DOHH2 (cell line): ENCODE measurements at regions not wholly inside any gene's neighbourhood (a gene's known extent, or its start where the extent isn't known, plus 50 kb on each side); places are given as distances from the start of the nearest gene placed in this dataset.

Experiments used
- H3F3A ChIP-seq: fragments of 200-600 bp; sonication (generic), shearing (Covaris generic); 2 replicates; pipeline ENCODE4 v1.6.0; 2016; ENCODE audit warnings: antibody characterized with exemption, mild to moderate bottlenecking; ENCODE audit not compliant: control insufficient read depth, insufficient read depth
- H3K27ac ChIP-seq: fragments of 200-600 bp; sonication (generic); 2 replicates; pipeline ENCODE4 v1.5.1; 2014; ENCODE audit warnings: low read depth, mild to moderate bottlenecking, low read length, moderate library complexity
- H3K27me3 ChIP-seq: fragments of 200-600 bp; sonication (generic); 2 replicates; pipeline ENCODE4 v1.6.1; 2014; ENCODE audit warnings: mild to moderate bottlenecking, low read length, mixed read lengths; ENCODE audit not compliant: control insufficient read depth
- H3K36me3 ChIP-seq: fragments of 200-600 bp; sonication (generic); 2 replicates; pipeline ENCODE4 v1.6.1; 2014; ENCODE audit warnings: mild to moderate bottlenecking, low read length, moderate library complexity, mixed read lengths; ENCODE audit not compliant: control insufficient read depth
- H3K4me1 ChIP-seq: fragments of 200-600 bp; sonication (generic); 2 replicates; pipeline ENCODE4 v1.6.1; 2014; ENCODE audit warnings: mild to moderate bottlenecking, low read length, mixed read lengths; ENCODE audit not compliant: control insufficient read depth
- H3K4me2 ChIP-seq: fragments of 200-600 bp; sonication (generic); 2 replicates; pipeline ENCODE4 v1.6.0; 2014; ENCODE audit warnings: mild to moderate bottlenecking, low read length, moderate library complexity
- H3K4me3 ChIP-seq: fragments of 200-600 bp; sonication (generic); 2 replicates; pipeline ENCODE4 v1.5.1; 2014; ENCODE audit warnings: mild to moderate bottlenecking, low read length, mixed read lengths
- H3K79me2 ChIP-seq: fragments of 200-600 bp; sonication (generic); 2 replicates; pipeline ENCODE4 v1.6.1; 2014; ENCODE audit warnings: mild to moderate bottlenecking, low read length, mixed read lengths; ENCODE audit not compliant: control insufficient read depth
- H3K9me2 ChIP-seq: fragments of 200-600 bp; sonication (generic); replicated peaks from 2 replicates; pipeline ENCODE4 v1.6.1; 2014; ENCODE audit warnings: mild to moderate bottlenecking, low read length, mixed read lengths; ENCODE audit not compliant: control insufficient read depth
- H3K9me3 ChIP-seq: fragments of 200-600 bp; sonication (generic); 2 replicates; pipeline ENCODE4 v1.6.1; 2014; ENCODE audit warnings: antibody characterized with exemption, low read length, mixed read lengths; ENCODE audit not compliant: control insufficient read depth, insufficient read depth
- H4K20me1 ChIP-seq: fragments of 200-600 bp; sonication (generic); 2 replicates; pipeline ENCODE4 v1.6.0; 2014; ENCODE audit warnings: low read depth, mild to moderate bottlenecking, antibody characterized with exemption, low read length, moderate library complexity; ENCODE audit not compliant: control insufficient read depth, insufficient read depth
- CTCF ChIP-seq: fragments of 200-600 bp; sonication (generic); IDR thresholded peaks from one replicate; pipeline ENCODE4 v1.5.1; 2014; ENCODE audit warnings: antibody characterized with exemption, mild to moderate bottlenecking, low read depth, low read length; ENCODE audit not compliant: poor library complexity, severe bottlenecking
- EZH2phosphoT487 ChIP-seq: fragments of 200-600 bp; sonication (generic); IDR thresholded peaks from 2 replicates; pipeline ENCODE4 v1.6.1; 2017; ENCODE audit warnings: borderline replicate concordance, mild to moderate bottlenecking, antibody characterized with exemption, low read length, moderate library complexity, mixed read lengths

GRCh38 chr21:18771845-18772380, 368.3 kb upstream of the TMPRSS15 start:
- Histone ChIP-seq H4K20me1 (no peaks in the 10 kb centered on the region), H3K27me3 (no peaks in the 10 kb centered on the region), H3K36me3 (no peaks in the 10 kb centered on the region), H3K9me2 (no peaks in the 10 kb centered on the region), H3K27ac (no peak overlapping the region), H3F3A (no peaks in the 10 kb centered on the region), H3K4me3 (no peak overlapping the region), H3K4me2 (no peak overlapping the region), H3K4me1 (no peaks in the 10 kb centered on the region), H3K9me3 (peaks cover 8% of the 10 kb centered on the region; the same call in 1 of the 2 replicates), H3K79me2 (no peaks in the 10 kb centered on the region)
- TF ChIP-seq CTCF = no peak
- TF ChIP-seq EZH2phosphoT487 = no peak

DNA sequence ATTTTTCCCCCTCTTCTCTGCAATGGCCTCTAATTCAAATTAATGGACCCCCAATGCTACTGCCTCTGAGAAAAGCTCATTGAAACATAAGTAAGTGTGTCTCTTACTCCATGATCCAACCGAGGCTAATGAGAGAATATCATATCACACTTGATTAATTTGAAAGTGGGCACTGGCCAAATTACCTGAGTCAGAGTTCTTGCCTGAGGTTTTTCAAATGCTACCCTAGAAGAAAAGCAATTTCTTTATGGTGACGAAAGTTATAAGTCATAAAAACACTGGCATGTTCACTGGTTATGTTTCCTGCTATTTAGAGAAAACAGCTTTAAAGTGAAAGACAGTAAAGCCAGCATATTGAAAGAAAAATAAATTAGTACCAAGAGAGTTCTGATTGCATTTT, 368.8 kb upstream of the TMPRSS15 start:
- Histone ChIP-seq H3F3A (no peaks in the 10 kb centered on the region), H3K4me1 (no peaks in the 10 kb centered on the region), H3K27me3 (no peaks in the 10 kb centered on the region), H4K20me1 (no peaks in the 10 kb centered on the region), H3K9me2 (no peaks in the 10 kb centered on the region), H3K79me2 (no peaks in the 10 kb centered on the region), H3K9me3 (peaks cover 8% of the 10 kb centered on the region; the same call in 1 of the 2 replicates), H3K4me3 (no peak overlapping the region), H3K27ac (no peak overlapping the region), H3K4me2 (no peak overlapping the region), H3K36me3 (no peaks in the 10 kb centered on the region)
- TF ChIP-seq CTCF (no peak), EZH2phosphoT487 (no peak)

DNA sequence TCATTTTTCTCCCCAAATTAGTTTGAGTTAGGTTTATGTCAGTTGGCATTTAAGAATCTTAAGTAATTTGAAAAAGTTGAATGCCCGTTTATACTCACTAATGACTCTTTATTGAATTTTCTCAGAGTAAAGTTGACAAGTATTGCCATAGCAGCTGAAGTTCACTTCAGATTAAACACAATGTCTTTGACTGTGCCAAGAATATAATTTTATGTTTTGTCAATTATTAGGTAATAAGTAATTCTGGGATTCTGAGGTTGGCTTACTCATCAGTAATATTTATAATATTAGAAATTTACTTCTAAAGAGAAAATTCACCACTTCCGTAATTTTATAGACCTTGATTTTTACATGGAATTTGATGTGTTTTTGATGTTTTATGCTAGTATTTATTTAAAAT, 369.3 kb upstream of the TMPRSS15 start:
- Histone ChIP-seq H3K9me2 (no peaks in the 10 kb centered on the region), H3K79me2 (no peaks in the 10 kb centered on the region), H3K36me3 (no peaks in the 10 kb centered on the region), H3F3A (no peaks in the 10 kb centered on the region), H3K4me1 (no peaks in the 10 kb centered on the region), H3K27me3 (no peaks in the 10 kb centered on the region), H3K4me3 (no peak overlapping the region), H4K20me1 (no peaks in the 10 kb centered on the region), H3K9me3 (peaks cover 8% of the 10 kb centered on the region; the same call in 1 of the 2 replicates), H3K4me2 (no peak overlapping the region), H3K27ac (no peak overlapping the region)
- TF ChIP-seq CTCF (no peak), EZH2phosphoT487 (no peak)

- H3K79me2 ChIP-seq = no peaks in the 10 kb centered on the region
- no peaks in the 10 kb centered on the region for H3K27me3 ChIP-seq
- no peak for TF ChIP-seq CTCF
- no peak for TF ChIP-seq EZH2phosphoT487
- H3K9me2 ChIP-seq = no peaks in the 10 kb centered on the region
- H3K4me2 ChIP-seq = no peak overlapping the region
- H4K20me1 ChIP-seq = no peaks in the 10 kb centered on the region
- no peak overlapping the region for H3K4me3 ChIP-seq
- H3K27ac ChIP-seq = no peak overlapping the region
- no peaks in the 10 kb centered on the region for H3F3A ChIP-seq
- H3K9me3 ChIP-seq = peaks cover 8% of the 10 kb centered on the region; the same call in 1 of the 2 replicates
- H3K4me1 ChIP-seq = no peaks in the 10 kb centered on the region
- H3K36me3 ChIP-seq = no peaks in the 10 kb centered on the region
Measured at GRCh38 chr21:18776936-18777335, 373.4 kb upstream of the TMPRSS15 start.
